HG03175 (cell line): ENCODE measurements at regions not wholly inside any gene's neighbourhood (a gene's known extent, or its start where the extent isn't known, plus 50 kb on each side); places are given as distances from the start of the nearest gene placed in this dataset.
"Not testable (repeated sequence)": the region's sequence is repeated elsewhere in the genome, so short reads cannot be mapped to it uniquely, and the experiment has no call there.

Source experiments
- ATAC-seq: cut with Tn5 transposase; IDR thresholded peaks from one replicate; pipeline ENCODE4 v1.9.1; 2021; ENCODE audit warnings: mild to moderate bottlenecking, moderate library complexity; ENCODE audit not compliant: unreplicated experiment

GRCh38 chrX:51144828-51145442, 187.7 kb upstream of the NUDT10 start:
- ATAC-seq, result no peak

GRCh38 chrX:51148848-51149247, 183.8 kb upstream of the NUDT10 start:
- no peak for ATAC-seq

GRCh38 chrX:51151734-51152133, 180.9 kb upstream of the NUDT10 start:
- no peak for ATAC-seq

- ATAC-seq, result no peak
Observed at GRCh38 chrX:51155157-51155556, 177.5 kb upstream of the NUDT10 start.

- no peak for ATAC-seq
Observed at GRCh38 chrX:51155566-51155965, 177.1 kb upstream of the NUDT10 start.

GRCh38 chrX:51158231-51158630, 174.4 kb upstream of the NUDT10 start:
- no peak for ATAC-seq

GRCh38 chrX:51159378-51159777, 173.2 kb upstream of the NUDT10 start:
- not testable (repeated sequence) for ATAC-seq

- no peak for ATAC-seq
Observed at GRCh38 chrX:51163730-51164129, 168.9 kb upstream of the NUDT10 start.

GRCh38 chrX:51178356-51178900, 154.2 kb upstream of the NUDT10 start:
- ATAC-seq, result not testable (repeated sequence)

- ATAC-seq, result not testable (repeated sequence)
Observed at GRCh38 chrX:51179805-51180204, 152.8 kb upstream of the NUDT10 start.

- ATAC-seq, result no peak
Observed at GRCh38 chrX:51182545-51182944, 150.1 kb upstream of the NUDT10 start.

- ATAC-seq, result no peak
Observed at GRCh38 chrX:51192104-51192503, 140.5 kb upstream of the NUDT10 start.

GRCh38 chrX:51215266-51215665, 117.4 kb upstream of the NUDT10 start:
- no peak for ATAC-seq

GRCh38 chrX:51215856-51216255, 116.8 kb upstream of the NUDT10 start:
- ATAC-seq, result no peak

- no peak for ATAC-seq
Observed at GRCh38 chrX:51242212-51242611, 90.4 kb upstream of the NUDT10 start.

GRCh38 chrX:51257490-51257889, 75.1 kb upstream of the NUDT10 start:
- no peak for ATAC-seq

- ATAC-seq, result not testable (repeated sequence)
Observed at GRCh38 chrX:51262271-51262670, 70.4 kb upstream of the NUDT10 start.

GRCh38 chrX:51272638-51273037, 60.0 kb upstream of the NUDT10 start:
- no peak for ATAC-seq

- no peak for ATAC-seq
Observed at GRCh38 chrX:51281758-51282318, 50.8 kb upstream of the NUDT10 start.
